ENCODE measurements at regions not wholly inside any gene's neighbourhood (a gene's known extent, or its start where the extent isn't known, plus 50 kb on each side); places are given as distances from the start of the nearest gene placed in this dataset.

- Mint-ChIP-seq H3K36me3 (ENCODE audit: low read depth) (no peaks in the 10 kb centered on the region), H3K4me3 (ENCODE audit: unreplicated experiment) (no peak overlapping the region), H3K4me1 (ENCODE audit: low read depth) (no peaks in the 10 kb centered on the region), H3K27ac (ENCODE audit: unreplicated experiment) (no peak overlapping the region), H3K9me3 (ENCODE audit: low read depth) (no peaks in the 10 kb centered on the region), H3K27me3 (ENCODE audit: low read depth) (no peaks in the 10 kb centered on the region)
- no peak for DNase-seq (ENCODE audit: low spot score)
- no peak for TF ChIP-seq CTCF (IDR thresholded peaks at IDR 0.05)
Measured at GRCh38 chr5:26610577-26610976, 427.8 kb downstream of the CDH9 start.

GRCh38 chr5:26601563-26601962 is 436.8 kb downstream of the CDH9 start:
- Mint-ChIP-seq H3K27ac (ENCODE audit: unreplicated experiment) (no peak overlapping the region), H3K4me1 (ENCODE audit: low read depth) (no peaks in the 10 kb centered on the region), H3K9me3 (ENCODE audit: low read depth) (peaks cover 2% of the 10 kb centered on the region), H3K4me3 (ENCODE audit: unreplicated experiment) (no peak overlapping the region), H3K36me3 (ENCODE audit: low read depth) (no peaks in the 10 kb centered on the region), H3K27me3 (ENCODE audit: low read depth) (no peaks in the 10 kb centered on the region)
- DNase-seq (ENCODE audit: low spot score), result no peak
- TF ChIP-seq CTCF (IDR thresholded peaks at IDR 0.05), result no peak

- Mint-ChIP-seq H3K4me1 (ENCODE audit: low read depth) (no peaks in the 10 kb centered on the region), H3K36me3 (ENCODE audit: low read depth) (no peaks in the 10 kb centered on the region), H3K9me3 (ENCODE audit: low read depth) (peaks cover 2% of the 10 kb centered on the region), H3K27me3 (ENCODE audit: low read depth) (no peaks in the 10 kb centered on the region), H3K4me3 (ENCODE audit: unreplicated experiment) (no peak overlapping the region), H3K27ac (ENCODE audit: unreplicated experiment) (no peak overlapping the region)
- no peak for DNase-seq (ENCODE audit: low spot score)
- no peak for TF ChIP-seq CTCF (IDR thresholded peaks at IDR 0.05)
Measured at GRCh38 chr5:26582350-26583045, 455.9 kb downstream of the CDH9 start.

GRCh38 chr5:26579712-26580111 is 458.7 kb downstream of the CDH9 start:
- H3K4me1 Mint-ChIP-seq (ENCODE audit: low read depth), result no peaks in the 10 kb centered on the region
- TF ChIP-seq CTCF (IDR thresholded peaks at IDR 0.05), result no peak
- no peaks in the 10 kb centered on the region for H3K9me3 Mint-ChIP-seq (ENCODE audit: low read depth)
- H3K36me3 Mint-ChIP-seq (ENCODE audit: low read depth), result no peaks in the 10 kb centered on the region
- DNase-seq (ENCODE audit: low spot score), result no peak
- H3K4me3 Mint-ChIP-seq (ENCODE audit: unreplicated experiment), result no peak overlapping the region
- H3K27ac Mint-ChIP-seq (ENCODE audit: unreplicated experiment), result no peak overlapping the region
- peaks cover 2% of the 10 kb centered on the region for H3K27me3 Mint-ChIP-seq (ENCODE audit: low read depth)

GRCh38 chr5:26578002-26578401 is 460.4 kb downstream of the CDH9 start:
- Mint-ChIP-seq H3K36me3 (ENCODE audit: low read depth) (no peaks in the 10 kb centered on the region), H3K9me3 (ENCODE audit: low read depth) (no peaks in the 10 kb centered on the region), H3K4me3 (ENCODE audit: unreplicated experiment) (no peak overlapping the region), H3K27ac (ENCODE audit: unreplicated experiment) (no peak overlapping the region), H3K27me3 (ENCODE audit: low read depth) (peaks cover 2% of the 10 kb centered on the region), H3K4me1 (ENCODE audit: low read depth) (no peaks in the 10 kb centered on the region)
- TF ChIP-seq CTCF (IDR thresholded peaks at IDR 0.05), result no peak
- no peak for DNase-seq (ENCODE audit: low spot score)
